HG02885 (cell line): ENCODE measurements at regions not wholly inside any gene's neighbourhood (a gene's known extent, or its start where the extent isn't known, plus 50 kb on each side); places are given as distances from the start of the nearest gene placed in this dataset.
"Not testable (repeated sequence)": the region's sequence is repeated elsewhere in the genome, so short reads cannot be mapped to it uniquely, and the experiment has no call there.

Source experiments
- ATAC-seq: cut with Tn5 transposase; IDR thresholded peaks from one replicate; pipeline ENCODE4 v1.9.1; 2021; ENCODE audit warnings: mild to moderate bottlenecking; ENCODE audit not compliant: unreplicated experiment, poor library complexity

DNA sequence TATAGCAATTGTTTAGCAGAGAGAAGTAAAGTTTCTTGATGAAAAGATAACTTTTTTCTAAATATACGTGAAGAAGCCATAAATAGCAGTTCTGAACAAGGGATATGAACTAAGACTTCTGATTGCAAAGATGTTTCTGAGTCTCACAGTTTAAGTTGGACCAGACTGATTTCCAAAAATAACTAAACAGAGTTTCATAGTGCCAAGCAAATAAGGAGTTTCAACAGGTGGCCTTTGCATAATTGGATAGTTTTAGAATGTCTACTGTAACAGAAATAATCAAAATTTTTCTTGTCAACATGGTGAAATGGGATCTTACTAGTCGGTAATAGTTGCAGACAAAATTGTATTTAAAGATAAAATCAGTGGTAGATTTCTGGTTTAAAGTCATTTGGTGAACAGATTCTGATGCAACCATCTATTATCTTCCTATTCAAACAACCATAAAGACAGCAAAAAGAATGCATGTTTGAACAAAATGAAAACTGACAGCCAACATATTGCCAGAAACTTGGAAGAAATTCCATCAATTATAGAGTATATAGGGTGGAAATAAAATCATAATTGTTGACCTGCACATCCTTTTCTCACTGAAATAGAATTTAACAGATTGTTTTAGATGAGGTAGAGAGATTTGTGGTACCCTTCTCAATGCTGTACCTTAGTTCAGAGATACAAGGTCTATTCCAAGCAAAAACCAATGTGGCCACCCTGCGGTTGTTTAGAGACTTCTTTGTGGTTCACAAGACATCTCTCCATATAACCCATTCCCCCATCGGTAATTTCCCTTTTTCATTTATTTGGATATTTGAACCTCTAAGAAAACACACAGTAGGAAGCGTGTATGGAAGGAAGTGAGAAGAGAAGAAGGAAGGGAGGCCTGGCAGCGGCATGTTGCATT, 275.3 kb downstream of the COG6 start:
- no peak for ATAC-seq

DNA sequence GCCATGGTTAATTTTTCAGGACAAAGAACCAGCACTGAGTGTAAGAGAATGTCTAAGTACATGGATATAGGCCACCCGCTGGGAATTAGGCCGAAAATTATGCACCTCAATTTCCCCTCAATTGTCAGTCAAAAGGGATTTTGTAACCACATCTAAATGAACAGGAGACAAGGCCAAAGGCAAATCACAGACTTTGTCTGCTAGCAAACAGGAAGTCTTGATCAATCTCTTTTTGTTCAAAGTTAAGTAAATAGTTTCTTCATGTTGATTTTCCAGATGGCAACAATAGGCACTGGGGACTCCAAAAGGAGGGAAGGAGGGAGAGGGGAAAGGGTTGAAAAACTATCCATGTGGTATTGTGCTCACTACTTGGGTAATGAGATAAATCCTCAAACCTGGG, 276.0 kb downstream of the COG6 start:
- no peak for ATAC-seq

DNA sequence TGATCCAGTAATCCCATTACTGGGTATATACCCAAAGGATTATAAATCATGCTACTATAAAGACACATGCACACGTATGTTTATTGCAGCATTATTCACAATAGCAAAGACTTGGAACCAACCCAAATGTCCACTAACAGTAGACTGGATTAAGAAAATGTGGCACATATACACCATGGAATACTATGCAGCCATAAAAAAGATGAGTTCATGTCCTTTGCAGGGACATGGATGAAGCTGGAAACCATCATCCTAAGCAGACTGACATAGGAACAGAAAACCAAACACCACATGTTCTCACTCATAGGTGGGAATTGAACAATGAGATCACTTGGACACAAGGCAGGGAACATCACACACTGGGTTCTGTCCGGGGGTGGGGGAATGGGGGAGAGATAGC, 277.1 kb downstream of the COG6 start:
- not testable (repeated sequence) for ATAC-seq

- ATAC-seq, result peak; percentile 71
Measured at GRCh38 chr13:39935155-39935554, 279.7 kb downstream of the COG6 start.

GRCh38 chr13:39938596-39938995, 283.1 kb downstream of the COG6 start:
- no peak for ATAC-seq

DNA sequence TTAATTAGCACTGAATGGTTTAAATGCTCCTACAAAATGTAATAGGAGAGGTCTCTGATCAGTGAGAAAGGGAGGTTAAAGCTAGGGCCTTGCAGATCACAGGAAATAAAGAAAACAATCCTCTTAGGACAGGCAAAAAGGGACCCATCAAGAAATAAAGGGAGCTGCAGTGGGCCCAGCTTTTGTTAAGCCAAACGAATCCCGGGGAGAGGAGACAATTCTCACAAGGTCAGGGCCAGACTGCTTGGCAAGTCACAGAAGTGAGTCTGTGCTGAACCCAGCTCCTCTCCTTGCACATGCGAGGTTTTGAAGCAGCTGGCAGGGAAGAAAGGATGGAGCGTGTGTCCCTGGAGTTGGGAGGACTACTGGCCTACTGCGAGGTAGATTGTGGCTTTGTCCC, 285.8 kb downstream of the COG6 start:
- ATAC-seq, result no peak

DNA sequence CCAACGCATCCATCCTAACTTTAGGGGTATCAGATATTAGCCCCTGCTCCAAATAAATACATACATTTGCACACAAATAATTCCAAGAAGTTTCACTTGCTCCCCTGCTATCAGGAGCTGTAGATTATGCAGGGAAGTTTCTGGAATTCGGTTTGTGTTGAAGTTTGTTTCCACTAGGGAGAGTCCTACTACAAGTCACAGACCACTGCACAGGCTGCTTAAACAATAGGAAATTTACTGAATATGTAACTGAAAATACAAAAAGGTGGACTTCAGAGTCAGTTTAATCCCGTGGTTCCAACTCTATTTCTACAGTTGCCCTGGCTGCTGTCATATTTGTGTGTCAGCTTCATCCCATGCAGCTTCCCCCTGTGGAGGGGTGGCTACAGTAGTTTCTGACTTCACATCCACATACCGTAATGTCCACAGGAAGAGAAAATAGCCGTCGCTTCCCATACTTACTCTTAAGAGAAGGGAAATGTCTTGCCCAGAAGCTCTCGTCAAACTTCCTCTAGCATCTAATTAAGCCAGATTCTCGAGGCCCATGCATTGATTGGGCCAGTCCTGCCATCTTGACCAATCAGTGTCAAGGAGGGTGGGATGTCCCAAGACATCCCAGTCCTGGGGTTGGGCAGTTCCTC, 286.6 kb downstream of the COG6 start:
- ATAC-seq, result peak; percentile 15

DNA sequence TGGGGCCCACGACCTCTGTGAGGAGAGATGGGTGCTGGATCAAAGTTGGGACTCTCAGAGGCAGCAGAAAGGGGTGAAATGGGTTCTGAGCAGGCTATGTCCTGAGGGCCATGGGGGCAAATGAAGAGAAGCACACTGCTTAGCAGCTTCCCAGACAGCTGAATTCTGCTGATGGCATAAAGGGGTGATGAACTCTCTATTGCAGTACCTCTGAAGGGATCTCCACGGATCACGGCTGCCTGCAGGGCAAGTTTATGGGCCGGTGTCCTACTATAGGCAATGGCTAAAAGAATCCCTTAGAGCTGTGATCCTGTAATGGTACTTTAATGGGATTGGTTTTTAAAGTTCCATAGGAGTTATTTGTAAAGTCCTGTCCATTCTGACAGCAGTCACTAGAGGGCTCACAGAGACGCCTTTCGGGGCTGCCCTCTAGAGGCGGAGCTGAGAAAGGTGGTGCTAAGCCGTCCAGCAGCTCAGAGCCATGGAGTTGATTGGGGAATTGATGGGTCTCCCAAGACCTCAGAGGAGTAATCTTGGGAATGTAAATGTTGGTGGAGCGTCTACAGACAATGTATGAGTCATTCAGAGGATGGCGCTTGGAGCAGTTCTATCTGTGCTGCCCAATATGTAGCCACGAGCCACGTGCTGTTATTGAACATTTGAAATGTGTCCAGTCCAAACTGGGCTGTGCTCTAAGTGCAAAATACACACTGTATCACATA, 287.3 kb downstream of the COG6 start:
- peak; percentile 100 for ATAC-seq

GRCh38 chr13:39943711-39944110, 288.2 kb downstream of the COG6 start:
- no peak for ATAC-seq

- no peak for ATAC-seq
Measured at GRCh38 chr13:39945226-39945625, 289.8 kb downstream of the COG6 start.

DNA sequence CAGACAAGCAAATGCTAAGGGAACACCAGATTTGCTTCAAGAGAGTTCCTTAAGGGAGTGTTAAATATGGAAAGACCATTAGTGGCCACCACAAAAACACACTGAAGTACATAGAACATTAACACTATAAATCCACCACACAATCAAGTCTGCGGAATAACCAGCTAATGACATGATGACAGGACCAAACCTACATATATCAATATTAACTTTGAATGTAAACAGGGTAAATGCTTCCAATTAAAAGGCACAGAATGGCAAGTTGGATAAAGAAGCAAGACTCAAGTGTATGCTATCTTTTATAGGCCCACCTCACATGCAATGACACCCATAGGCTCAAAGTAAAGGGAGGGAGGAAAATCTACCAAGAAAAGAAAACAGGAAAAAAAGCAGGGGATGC, 291.3 kb downstream of the COG6 start:
- ATAC-seq, result no peak

GRCh38 chr13:39951301-39951700, 295.8 kb downstream of the COG6 start:
- ATAC-seq, result no peak

DNA sequence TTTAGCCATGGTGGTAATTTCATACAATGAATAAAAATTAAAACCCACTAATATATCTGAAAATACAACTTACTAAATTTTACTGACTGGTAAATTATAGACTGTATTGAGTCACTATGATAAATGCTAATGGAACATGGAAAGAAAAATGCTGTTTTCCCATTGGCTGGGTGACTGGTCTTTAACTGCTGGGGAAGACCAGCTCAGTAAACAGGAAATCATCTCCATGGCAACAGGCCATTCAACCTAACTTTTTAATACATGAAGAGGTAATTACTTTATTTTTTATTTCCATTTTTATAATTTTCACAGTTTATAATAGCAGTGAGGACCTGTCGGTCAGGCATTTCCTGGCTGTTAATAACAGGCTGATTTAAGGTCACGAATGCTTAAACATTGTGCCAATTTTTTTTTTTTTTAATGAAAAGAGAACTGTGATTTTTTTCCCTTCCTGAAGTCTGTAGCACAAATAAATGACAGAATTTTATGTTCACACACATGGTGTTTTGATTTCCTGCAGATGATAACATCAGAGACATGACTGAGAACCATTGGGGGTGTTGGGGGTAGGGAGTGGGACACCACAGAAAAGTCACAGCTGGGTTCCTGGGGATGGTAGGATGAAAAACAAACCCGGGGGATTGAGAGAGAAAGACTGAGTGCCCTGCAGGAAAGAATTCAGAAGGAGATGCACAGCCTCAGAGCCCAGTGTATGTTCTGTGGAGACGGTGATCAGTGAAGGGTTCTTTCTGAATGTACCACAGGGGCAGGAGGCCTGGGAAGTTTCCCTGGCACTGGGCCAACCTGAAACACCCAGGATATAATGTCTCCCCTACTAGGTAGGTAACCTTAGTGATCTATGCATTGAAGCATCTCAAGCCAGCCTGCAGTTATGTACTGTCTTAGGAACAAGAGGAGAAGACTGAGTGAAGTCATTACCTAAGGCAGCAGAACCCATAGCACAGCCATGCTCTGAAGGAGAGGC, 297.1 kb downstream of the COG6 start:
- no peak for ATAC-seq

DNA sequence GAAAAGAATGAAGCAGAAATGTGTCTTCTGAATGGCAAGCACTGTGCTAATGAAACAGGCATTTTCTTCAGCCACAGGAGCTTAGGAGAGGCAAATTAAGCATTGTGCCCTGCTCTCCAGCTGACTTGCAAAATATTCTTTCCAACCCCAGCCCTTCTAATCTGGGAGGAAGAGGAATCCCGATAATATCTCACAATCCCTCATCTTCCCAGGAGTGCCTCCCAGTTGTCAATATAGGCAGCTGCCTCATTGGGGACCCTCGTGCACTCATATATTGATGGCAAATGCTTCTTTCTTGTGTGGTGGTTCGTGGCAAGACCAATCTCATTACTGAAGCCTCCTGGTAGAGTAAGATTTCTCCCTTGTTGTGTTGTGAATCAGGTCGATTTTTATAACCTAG, 299.0 kb downstream of the COG6 start:
- ATAC-seq, result no peak

DNA sequence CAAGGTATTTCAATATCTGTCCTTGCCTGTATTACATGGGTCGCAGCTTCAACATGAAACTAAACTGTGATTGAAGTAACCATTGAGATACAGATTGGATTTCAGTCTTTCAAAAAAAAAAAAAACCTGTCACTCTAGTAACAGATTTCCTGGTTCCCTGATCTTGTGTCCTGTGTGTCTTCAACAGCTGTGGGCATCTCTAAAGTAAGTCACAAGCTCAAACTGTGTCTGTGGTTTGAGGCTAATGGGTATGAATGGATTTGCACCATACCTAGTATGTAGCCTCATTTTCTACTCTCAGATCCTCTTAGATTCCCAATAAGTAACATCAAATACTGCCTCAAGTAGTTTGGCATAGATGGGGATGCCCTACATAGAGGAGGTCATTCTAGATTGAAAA, 300.1 kb downstream of the COG6 start:
- peak; percentile 40 for ATAC-seq

DNA sequence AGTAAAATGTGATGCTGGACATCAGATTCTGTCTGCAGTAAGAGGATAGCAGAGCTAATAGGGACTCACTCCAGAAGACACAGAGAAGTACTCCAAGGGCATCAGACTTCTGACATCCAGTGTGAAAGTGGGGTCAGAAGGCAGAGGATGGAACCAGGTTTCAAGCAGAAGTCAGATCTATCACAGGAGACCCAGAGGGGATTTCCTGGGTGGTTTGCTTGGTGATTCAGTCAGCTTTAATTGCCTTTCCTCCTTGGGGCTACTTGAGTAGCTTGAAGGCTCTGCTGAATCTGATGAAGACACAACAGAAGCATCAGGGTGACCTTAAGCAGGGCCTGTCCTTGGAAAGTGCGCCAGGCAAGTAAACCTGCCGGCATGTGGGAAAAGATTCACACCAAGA, 300.6 kb downstream of the COG6 start:
- ATAC-seq, result peak; percentile 77

DNA sequence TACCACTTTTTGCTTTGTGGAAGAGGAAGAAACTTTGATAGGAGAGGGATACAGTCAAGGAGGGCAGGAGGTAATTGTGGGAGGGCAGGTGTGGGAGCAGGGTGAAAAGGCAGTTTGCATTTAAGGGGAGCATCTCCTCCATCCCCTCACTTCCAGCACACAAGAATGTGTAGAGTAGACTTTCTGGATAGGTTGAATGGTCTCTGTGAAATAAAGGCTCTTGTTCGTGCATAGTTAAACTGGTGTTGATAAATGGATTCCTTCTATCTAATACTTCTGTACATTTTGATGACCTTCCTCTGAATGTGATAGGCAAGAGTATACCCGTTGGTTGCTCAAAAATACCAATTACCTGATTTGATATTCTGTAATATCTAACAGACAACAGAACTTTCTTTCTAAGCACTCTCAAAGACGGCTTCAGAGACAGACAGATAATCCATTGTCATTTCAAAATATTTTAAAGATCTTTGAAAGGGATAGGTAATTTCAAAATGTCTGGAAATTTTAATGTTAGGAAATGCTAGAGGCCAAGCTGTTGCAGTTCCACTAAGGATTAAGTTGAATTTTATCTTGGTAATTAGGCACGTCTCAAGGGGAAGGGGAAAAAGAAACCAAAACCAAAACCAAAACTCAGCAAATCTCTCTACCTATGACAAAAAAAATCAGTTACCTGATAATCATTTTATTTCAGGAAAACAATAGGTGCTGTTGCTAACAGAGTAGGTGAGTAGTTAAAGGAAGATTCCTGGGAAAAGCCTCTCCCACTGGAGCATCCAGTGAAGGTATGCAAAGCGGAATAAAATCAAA, 302.6 kb downstream of the COG6 start:
- no peak for ATAC-seq

GRCh38 chr13:39959497-39960144, 304.2 kb downstream of the COG6 start:
- no peak for ATAC-seq

GRCh38 chr13:39960191-39960590, 304.7 kb downstream of the COG6 start:
- ATAC-seq, result no peak
